ENCODE measurements at regions not wholly inside any gene's neighbourhood (a gene's known extent, or its start where the extent isn't known, plus 50 kb on each side); places are given as distances from the start of the nearest gene placed in this dataset.
"Not testable (repeated sequence)": the region's sequence is repeated elsewhere in the genome, so short reads cannot be mapped to it uniquely, and the experiment has no call there.

DNA sequence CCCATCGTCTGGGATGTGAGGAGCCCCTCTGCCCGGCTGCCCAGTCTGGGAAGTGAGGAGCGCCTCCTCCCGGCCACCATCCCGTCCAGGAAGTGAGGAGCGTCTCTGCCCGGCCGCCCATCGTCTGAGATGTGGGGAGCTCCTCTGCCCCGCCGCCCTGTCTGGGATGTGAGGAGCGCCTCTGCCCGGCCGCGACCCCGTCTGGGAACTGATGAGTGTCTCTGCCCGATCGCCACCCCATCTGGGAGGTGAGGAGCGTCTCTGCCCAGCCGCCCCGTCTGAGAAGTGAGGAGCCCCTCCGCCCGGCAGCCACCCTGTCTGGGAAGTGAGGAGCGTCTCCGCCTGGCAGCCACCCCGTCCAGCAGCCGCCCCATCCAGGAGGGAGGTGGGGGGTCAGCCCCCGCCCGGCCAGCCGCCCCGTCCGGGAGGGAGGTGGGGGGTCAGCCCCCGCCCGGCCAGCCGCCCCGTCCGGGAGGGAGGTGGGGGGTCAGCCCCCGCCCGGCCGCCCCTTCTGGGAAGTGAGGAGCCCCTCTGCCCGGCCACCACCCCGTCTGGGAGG lies 705.8 kb downstream of the DTWD2 start:
- TF ChIP-seq, protein P1, sequence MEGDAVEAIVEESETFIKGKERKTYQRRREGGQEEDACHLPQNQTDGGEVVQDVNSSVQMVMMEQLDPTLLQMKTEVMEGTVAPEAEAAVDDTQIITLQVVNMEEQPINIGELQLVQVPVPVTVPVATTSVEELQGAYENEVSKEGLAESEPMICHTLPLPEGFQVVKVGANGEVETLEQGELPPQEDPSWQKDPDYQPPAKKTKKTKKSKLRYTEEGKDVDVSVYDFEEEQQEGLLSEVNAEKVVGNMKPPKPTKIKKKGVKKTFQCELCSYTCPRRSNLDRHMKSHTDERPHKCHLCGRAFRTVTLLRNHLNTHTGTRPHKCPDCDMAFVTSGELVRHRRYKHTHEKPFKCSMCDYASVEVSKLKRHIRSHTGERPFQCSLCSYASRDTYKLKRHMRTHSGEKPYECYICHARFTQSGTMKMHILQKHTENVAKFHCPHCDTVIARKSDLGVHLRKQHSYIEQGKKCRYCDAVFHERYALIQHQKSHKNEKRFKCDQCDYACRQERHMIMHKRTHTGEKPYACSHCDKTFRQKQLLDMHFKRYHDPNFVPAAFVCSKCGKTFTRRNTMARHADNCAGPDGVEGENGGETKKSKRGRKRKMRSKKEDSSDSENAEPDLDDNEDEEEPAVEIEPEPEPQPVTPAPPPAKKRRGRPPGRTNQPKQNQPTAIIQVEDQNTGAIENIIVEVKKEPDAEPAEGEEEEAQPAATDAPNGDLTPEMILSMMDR (conservative IDR thresholded peaks at IDR 0.05; ENCODE audit: low read depth in 2 of 2), result not testable (repeated sequence)
- not testable (repeated sequence) for TF ChIP-seq EZH2 (IDR thresholded peaks at IDR 0.05; ENCODE audit: low read depth, unreplicated experiment); POLR2AphosphoS5 (IDR thresholded peaks at IDR 0.05; ENCODE audit: low read depth); ZNF114 (CRISPR knock-in tag; IDR thresholded peaks at IDR 0.05); ZNF331 (CRISPR knock-in tag; IDR thresholded peaks at IDR 0.05; ENCODE audit: low read depth); STAT1 (IDR thresholded peaks at IDR 0.05; ENCODE audit: unreplicated experiment); EZH2phosphoT487 (IDR thresholded peaks at IDR 0.05; ENCODE audit: unreplicated experiment); JUNB (IDR thresholded peaks at IDR 0.05; ENCODE audit: unreplicated experiment)
- TF ChIP-seq, protein P2, sequence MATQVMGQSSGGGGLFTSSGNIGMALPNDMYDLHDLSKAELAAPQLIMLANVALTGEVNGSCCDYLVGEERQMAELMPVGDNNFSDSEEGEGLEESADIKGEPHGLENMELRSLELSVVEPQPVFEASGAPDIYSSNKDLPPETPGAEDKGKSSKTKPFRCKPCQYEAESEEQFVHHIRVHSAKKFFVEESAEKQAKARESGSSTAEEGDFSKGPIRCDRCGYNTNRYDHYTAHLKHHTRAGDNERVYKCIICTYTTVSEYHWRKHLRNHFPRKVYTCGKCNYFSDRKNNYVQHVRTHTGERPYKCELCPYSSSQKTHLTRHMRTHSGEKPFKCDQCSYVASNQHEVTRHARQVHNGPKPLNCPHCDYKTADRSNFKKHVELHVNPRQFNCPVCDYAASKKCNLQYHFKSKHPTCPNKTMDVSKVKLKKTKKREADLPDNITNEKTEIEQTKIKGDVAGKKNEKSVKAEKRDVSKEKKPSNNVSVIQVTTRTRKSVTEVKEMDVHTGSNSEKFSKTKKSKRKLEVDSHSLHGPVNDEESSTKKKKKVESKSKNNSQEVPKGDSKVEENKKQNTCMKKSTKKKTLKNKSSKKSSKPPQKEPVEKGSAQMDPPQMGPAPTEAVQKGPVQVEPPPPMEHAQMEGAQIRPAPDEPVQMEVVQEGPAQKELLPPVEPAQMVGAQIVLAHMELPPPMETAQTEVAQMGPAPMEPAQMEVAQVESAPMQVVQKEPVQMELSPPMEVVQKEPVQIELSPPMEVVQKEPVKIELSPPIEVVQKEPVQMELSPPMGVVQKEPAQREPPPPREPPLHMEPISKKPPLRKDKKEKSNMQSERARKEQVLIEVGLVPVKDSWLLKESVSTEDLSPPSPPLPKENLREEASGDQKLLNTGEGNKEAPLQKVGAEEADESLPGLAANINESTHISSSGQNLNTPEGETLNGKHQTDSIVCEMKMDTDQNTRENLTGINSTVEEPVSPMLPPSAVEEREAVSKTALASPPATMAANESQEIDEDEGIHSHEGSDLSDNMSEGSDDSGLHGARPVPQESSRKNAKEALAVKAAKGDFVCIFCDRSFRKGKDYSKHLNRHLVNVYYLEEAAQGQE (IDR thresholded peaks at IDR 0.05; ENCODE audit: unreplicated experiment), result not testable (repeated sequence)
- TF ChIP-seq, protein P3, sequence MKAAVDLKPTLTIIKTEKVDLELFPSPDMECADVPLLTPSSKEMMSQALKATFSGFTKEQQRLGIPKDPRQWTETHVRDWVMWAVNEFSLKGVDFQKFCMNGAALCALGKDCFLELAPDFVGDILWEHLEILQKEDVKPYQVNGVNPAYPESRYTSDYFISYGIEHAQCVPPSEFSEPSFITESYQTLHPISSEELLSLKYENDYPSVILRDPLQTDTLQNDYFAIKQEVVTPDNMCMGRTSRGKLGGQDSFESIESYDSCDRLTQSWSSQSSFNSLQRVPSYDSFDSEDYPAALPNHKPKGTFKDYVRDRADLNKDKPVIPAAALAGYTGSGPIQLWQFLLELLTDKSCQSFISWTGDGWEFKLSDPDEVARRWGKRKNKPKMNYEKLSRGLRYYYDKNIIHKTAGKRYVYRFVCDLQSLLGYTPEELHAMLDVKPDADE (IDR thresholded peaks at IDR 0.05), result not testable (repeated sequence)

Measured in GM23338 (cell line).